ENCODE measurements at regions not wholly inside any gene's neighbourhood (a gene's known extent, or its start where the extent isn't known, plus 50 kb on each side); places are given as distances from the start of the nearest gene placed in this dataset.

GRCh38 chr20:1831606-1832005 lies 63.6 kb upstream of the SIRPA start:
- peaks cover 26% of the 10 kb centered on the region for H3K27me3 ChIP-seq (ENCODE audit: low read depth)
- in situ Hi-C loops (cut with MboI; ENCODE audit: low sequenced_read_pairs) = no loop called here
- no peaks in the 10 kb centered on the region for H3K4me1 ChIP-seq
- H3K36me3 ChIP-seq (replicated peaks) = no peaks in the 10 kb centered on the region
- no peaks in the 10 kb centered on the region for H3K9me3 ChIP-seq
- H3K4me3 ChIP-seq = no peak overlapping the region
- no peak for DNase-seq (ENCODE audit: low spot score in 2 of 2)

GRCh38 chr20:1831096-1831495 lies 64.1 kb upstream of the SIRPA start:
- Histone ChIP-seq H3K36me3 (replicated peaks) (no peaks in the 10 kb centered on the region), H3K4me3 (no peak overlapping the region), H3K4me1 (no peaks in the 10 kb centered on the region), H3K27me3 (ENCODE audit: low read depth) (peaks cover 22% of the 10 kb centered on the region), H3K9me3 (no peaks in the 10 kb centered on the region)
- in situ Hi-C loops (cut with MboI; ENCODE audit: low sequenced_read_pairs) = no loop called here
- DNase-seq (ENCODE audit: low spot score in 2 of 2) = no peak

GRCh38 chr20:1830240-1830639 lies 65.0 kb upstream of the SIRPA start:
- H3K36me3 ChIP-seq (replicated peaks) = no peaks in the 10 kb centered on the region
- no peak for DNase-seq (ENCODE audit: low spot score in 2 of 2)
- H3K9me3 ChIP-seq = no peaks in the 10 kb centered on the region
- H3K4me3 ChIP-seq = no peak overlapping the region
- in situ Hi-C loops (cut with MboI; ENCODE audit: low sequenced_read_pairs) = no loop called here
- peaks cover 13% of the 10 kb centered on the region for H3K27me3 ChIP-seq (ENCODE audit: low read depth)
- no peaks in the 10 kb centered on the region for H3K4me1 ChIP-seq

GRCh38 chr20:1829531-1829930 lies 65.7 kb upstream of the SIRPA start:
- no peaks in the 10 kb centered on the region for H3K4me1 ChIP-seq

GRCh38 chr20:1828786-1829131 lies 66.4 kb upstream of the SIRPA start:
- no peak for DNase-seq (ENCODE audit: low spot score in 2 of 2)
- Histone ChIP-seq H3K4me1 (no peaks in the 10 kb centered on the region), H3K9me3 (no peaks in the 10 kb centered on the region; the same call in 1 of the 2 replicates), H3K4me3 (no peak overlapping the region), H3K36me3 (replicated peaks) (no peaks in the 10 kb centered on the region), H3K27me3 (ENCODE audit: low read depth) (peaks cover under 1% of the 10 kb centered on the region; the same call in 1 of the 2 replicates)
- in situ Hi-C loops (cut with MboI; ENCODE audit: low sequenced_read_pairs) = no loop called here

More at GRCh38 chr20:1829531-1829930, 65.7 kb upstream of the SIRPA start:
- Histone ChIP-seq H3K36me3 (replicated peaks) (no peaks in the 10 kb centered on the region), H3K4me3 (no peak overlapping the region), H3K27me3 (ENCODE audit: low read depth) (peaks cover 6% of the 10 kb centered on the region), H3K9me3 (no peaks in the 10 kb centered on the region)
- DNase-seq (ENCODE audit: low spot score in 2 of 2) = no peak
- in situ Hi-C loops (cut with MboI; ENCODE audit: low sequenced_read_pairs) = no loop called here

GRCh38 chr20:1827974-1828785 lies 67.0 kb upstream of the SIRPA start:
- Histone ChIP-seq H3K27me3 (ENCODE audit: low read depth) (no peaks in the 10 kb centered on the region), H3K9me3 (no peaks in the 10 kb centered on the region; the same call in 1 of the 2 replicates), H3K4me1 (no peaks in the 10 kb centered on the region), H3K36me3 (replicated peaks) (no peaks in the 10 kb centered on the region), H3K4me3 (no peak overlapping the region)
- no peak for DNase-seq (ENCODE audit: low spot score in 2 of 2)
- in situ Hi-C loops (cut with MboI; ENCODE audit: low sequenced_read_pairs) = no loop called here

- Histone ChIP-seq H3K27me3 (ENCODE audit: low read depth) (no peaks in the 10 kb centered on the region), H3K36me3 (replicated peaks) (no peaks in the 10 kb centered on the region), H3K4me3 (no peak overlapping the region), H3K9me3 (no peaks in the 10 kb centered on the region; the same call in 1 of the 2 replicates), H3K4me1 (no peaks in the 10 kb centered on the region)
- DNase-seq (ENCODE audit: low spot score in 2 of 2) = no peak
- in situ Hi-C loops (cut with MboI; ENCODE audit: low sequenced_read_pairs) = no loop called here
Observed at GRCh38 chr20:1827510-1827973, 67.7 kb upstream of the SIRPA start.

GRCh38 chr20:1825938-1826445 lies 69.2 kb upstream of the SIRPA start:
- no peak for DNase-seq (ENCODE audit: low spot score in 2 of 2)
- H3K27me3 ChIP-seq (ENCODE audit: low read depth) = no peaks in the 10 kb centered on the region
- no peaks in the 10 kb centered on the region for H3K36me3 ChIP-seq (replicated peaks)
- in situ Hi-C loops (cut with MboI; ENCODE audit: low sequenced_read_pairs) = no loop called here
- H3K9me3 ChIP-seq = peaks cover 2% of the 10 kb centered on the region; the same call in 1 of the 2 replicates
- no peaks in the 10 kb centered on the region for H3K4me1 ChIP-seq
- H3K4me3 ChIP-seq = no peak overlapping the region

- H3K27me3 ChIP-seq (ENCODE audit: low read depth) = no peaks in the 10 kb centered on the region
- H3K9me3 ChIP-seq = peaks cover 2% of the 10 kb centered on the region; the same call in 1 of the 2 replicates
- no peaks in the 10 kb centered on the region for H3K4me1 ChIP-seq
- H3K36me3 ChIP-seq (replicated peaks) = no peaks in the 10 kb centered on the region
- in situ Hi-C loops (cut with MboI; ENCODE audit: low sequenced_read_pairs) = no loop called here
- no peak for DNase-seq (ENCODE audit: low spot score in 2 of 2)
- no peak overlapping the region for H3K4me3 ChIP-seq
Observed at GRCh38 chr20:1825507-1825906, 69.7 kb upstream of the SIRPA start.

- H3K36me3 ChIP-seq (replicated peaks) = no peaks in the 10 kb centered on the region
- in situ Hi-C loops (cut with MboI; ENCODE audit: low sequenced_read_pairs) = no loop called here
- H3K9me3 ChIP-seq = peaks cover 2% of the 10 kb centered on the region; the same call in 1 of the 2 replicates
- H3K4me1 ChIP-seq = peaks cover under 1% of the 10 kb centered on the region; the same call in 1 of the 2 replicates
- no peak for DNase-seq (ENCODE audit: low spot score in 2 of 2)
- no peaks in the 10 kb centered on the region for H3K27me3 ChIP-seq (ENCODE audit: low read depth)
- no peak overlapping the region for H3K4me3 ChIP-seq
Observed at GRCh38 chr20:1824834-1825233, 70.4 kb upstream of the SIRPA start.

- no peak overlapping the region for H3K4me3 ChIP-seq
- peaks cover 7% of the 10 kb centered on the region for H3K4me1 ChIP-seq
- in situ Hi-C loops (cut with MboI; ENCODE audit: low sequenced_read_pairs) = no loop called here
- DNase-seq (ENCODE audit: low spot score in 2 of 2) = no peak
- no peaks in the 10 kb centered on the region for H3K27me3 ChIP-seq (ENCODE audit: low read depth)
- peaks cover 2% of the 10 kb centered on the region; the same call in 1 of the 2 replicates for H3K9me3 ChIP-seq
- H3K36me3 ChIP-seq (replicated peaks) = no peaks in the 10 kb centered on the region
Observed at GRCh38 chr20:1824181-1824580, 71.0 kb upstream of the SIRPA start.

GRCh38 chr20:1823450-1823844 lies 71.8 kb upstream of the SIRPA start:
- no peak for DNase-seq (ENCODE audit: low spot score in 2 of 2)
- no peaks in the 10 kb centered on the region for H3K36me3 ChIP-seq (replicated peaks)
- in situ Hi-C loops (cut with MboI; ENCODE audit: low sequenced_read_pairs) = no loop called here
- H3K27me3 ChIP-seq (ENCODE audit: low read depth) = no peaks in the 10 kb centered on the region
- peaks cover 12% of the 10 kb centered on the region for H3K4me1 ChIP-seq
- H3K9me3 ChIP-seq = peaks cover 2% of the 10 kb centered on the region; the same call in 1 of the 2 replicates
- H3K4me3 ChIP-seq = no peak overlapping the region

- no peaks in the 10 kb centered on the region for H3K27me3 ChIP-seq (ENCODE audit: low read depth)
- in situ Hi-C loops (cut with MboI; ENCODE audit: low sequenced_read_pairs) = no loop called here
- no peak overlapping the region for H3K4me3 ChIP-seq
- H3K4me1 ChIP-seq = peaks cover 18% of the 10 kb centered on the region
- peaks cover 2% of the 10 kb centered on the region; the same call in 1 of the 2 replicates for H3K9me3 ChIP-seq
- no peaks in the 10 kb centered on the region for H3K36me3 ChIP-seq (replicated peaks)
- no peak for DNase-seq (ENCODE audit: low spot score in 2 of 2)
Observed at GRCh38 chr20:1822564-1823449, 72.4 kb upstream of the SIRPA start.
